OCI-LY1 (cell line): ENCODE measurements at regions not wholly inside any gene's neighbourhood (a gene's known extent, or its start where the extent isn't known, plus 50 kb on each side); places are given as distances from the start of the nearest gene placed in this dataset.

Experiments used
- H2AFZ ChIP-seq: fragments of 200-600 bp; sonication (generic), shearing (Covaris generic); 2 replicates; pipeline ENCODE4 v1.6.0; 2014; ENCODE audit warnings: antibody characterized with exemption, mild to moderate bottlenecking, low read length
- H3F3A ChIP-seq: fragments of 200-600 bp; sonication (generic), shearing (Covaris generic); 2 replicates; pipeline ENCODE4 v1.6.0; 2014; ENCODE audit warnings: mild to moderate bottlenecking, antibody characterized with exemption, low read length, moderate library complexity; ENCODE audit not compliant: insufficient read depth
- H3K27ac ChIP-seq: fragments of 200-600 bp; sonication (generic); 2 replicates; pipeline ENCODE4 v1.5.1; 2014; ENCODE audit warnings: low read length, mixed run types, mild to moderate bottlenecking, low read depth; ENCODE audit not compliant: poor library complexity, severe bottlenecking
- H3K27me3 ChIP-seq: fragments of 200-600 bp; sonication (generic); 2 replicates; pipeline ENCODE4 v1.6.0; 2014; ENCODE audit warnings: antibody characterized with exemption, mild to moderate bottlenecking, low read length, moderate library complexity; ENCODE audit not compliant: insufficient read depth
- H3K36me3 ChIP-seq: fragments of 200-600 bp; sonication (generic); 2 replicates; pipeline ENCODE4 v1.6.1; 2014; ENCODE audit warnings: mild to moderate bottlenecking, antibody characterized with exemption, low read length, moderate library complexity, mixed read lengths; ENCODE audit not compliant: insufficient read depth
- H3K4me1 ChIP-seq: fragments of 200-600 bp; sonication (generic); 2 replicates; pipeline ENCODE4 v1.5.1; 2014; ENCODE audit warnings: mild to moderate bottlenecking, low read length, moderate library complexity; ENCODE audit not compliant: insufficient read depth, severe bottlenecking
- H3K4me2 ChIP-seq: fragments of 200-600 bp; sonication (generic), shearing (Covaris generic); 2 replicates; pipeline ENCODE4 v1.6.1; 2014; ENCODE audit warnings: low read length
- H3K4me3 ChIP-seq: fragments of 200-600 bp; sonication (generic); 2 replicates; pipeline ENCODE4 v1.5.1; 2014; ENCODE audit warnings: low read length, low read depth, mild to moderate bottlenecking, mixed read lengths; ENCODE audit not compliant: poor library complexity, severe bottlenecking
- H3K79me2 ChIP-seq: fragments of 200-600 bp; shearing (Covaris generic); 2 replicates; pipeline ENCODE4 v1.6.1; 2016; ENCODE audit warnings: mixed run types, low read length, mixed read lengths; ENCODE audit not compliant: insufficient read depth
- H3K9ac ChIP-seq: fragments of 200-600 bp; sonication (generic), shearing (Covaris generic); 2 replicates; pipeline ENCODE4 v1.6.1; 2014; ENCODE audit warnings: mild to moderate bottlenecking, low read length, mixed read lengths
- H3K9me2 ChIP-seq: fragments of 200-600 bp; sonication (generic), shearing (Covaris generic); 2 replicates; pipeline ENCODE4 v1.6.1; 2014; ENCODE audit warnings: low read depth, mild to moderate bottlenecking, low read length, mixed read lengths
- H3K9me3 ChIP-seq: fragments of 200-600 bp; shearing (Covaris generic); 2 replicates; pipeline ENCODE4 v1.6.1; 2014; ENCODE audit warnings: low read length, mixed read lengths
- H4K20me1 ChIP-seq: fragments of 200-600 bp; sonication (generic), shearing (Covaris generic); 2 replicates; pipeline ENCODE4 v1.6.0; 2016; ENCODE audit warnings: mild to moderate bottlenecking, low read length; ENCODE audit not compliant: insufficient read depth
- EZH2 ChIP-seq: fragments of 200-600 bp; sonication (generic), shearing (Covaris generic); IDR thresholded peaks from 2 replicates; pipeline ENCODE4 v1.8.0; 2017; ENCODE audit warnings: borderline replicate concordance, mixed run types, mild to moderate bottlenecking, antibody characterized with exemption, low read length, moderate library complexity, mixed read lengths
- TF ChIP-seq, protein P1 (sequence below): fragments of 200-600 bp; sonication (generic), shearing (Covaris generic); IDR thresholded peaks from 2 replicates; pipeline ENCODE4 v1.5.1; 2017; ENCODE audit warnings: mild to moderate bottlenecking, antibody characterized with exemption, low read length, moderate library complexity, mixed read lengths

DNA sequence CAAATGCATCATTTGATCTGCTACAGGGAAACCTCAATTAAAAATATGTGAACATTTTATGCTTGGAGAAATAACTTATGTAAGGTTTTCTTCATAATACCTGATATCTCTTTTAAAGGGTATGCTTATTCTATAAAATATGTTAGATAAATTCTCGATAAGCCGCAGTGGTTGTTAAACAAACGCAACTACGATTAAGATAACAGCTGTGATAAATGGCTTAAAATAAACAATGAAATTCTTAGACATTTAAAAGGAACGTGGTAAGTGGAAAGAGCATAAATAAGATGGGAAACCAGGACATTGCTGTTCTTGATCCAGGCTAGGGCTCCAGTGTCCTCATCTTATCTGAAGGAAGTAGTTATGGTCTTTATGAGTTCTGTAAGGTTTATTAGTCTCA lies 415.9 kb downstream of the CD83 start:
- no peak overlapping the region for H3K27ac ChIP-seq
- H3K4me1 ChIP-seq: no peaks in the 10 kb centered on the region
- TF ChIP-seq, protein P1, sequence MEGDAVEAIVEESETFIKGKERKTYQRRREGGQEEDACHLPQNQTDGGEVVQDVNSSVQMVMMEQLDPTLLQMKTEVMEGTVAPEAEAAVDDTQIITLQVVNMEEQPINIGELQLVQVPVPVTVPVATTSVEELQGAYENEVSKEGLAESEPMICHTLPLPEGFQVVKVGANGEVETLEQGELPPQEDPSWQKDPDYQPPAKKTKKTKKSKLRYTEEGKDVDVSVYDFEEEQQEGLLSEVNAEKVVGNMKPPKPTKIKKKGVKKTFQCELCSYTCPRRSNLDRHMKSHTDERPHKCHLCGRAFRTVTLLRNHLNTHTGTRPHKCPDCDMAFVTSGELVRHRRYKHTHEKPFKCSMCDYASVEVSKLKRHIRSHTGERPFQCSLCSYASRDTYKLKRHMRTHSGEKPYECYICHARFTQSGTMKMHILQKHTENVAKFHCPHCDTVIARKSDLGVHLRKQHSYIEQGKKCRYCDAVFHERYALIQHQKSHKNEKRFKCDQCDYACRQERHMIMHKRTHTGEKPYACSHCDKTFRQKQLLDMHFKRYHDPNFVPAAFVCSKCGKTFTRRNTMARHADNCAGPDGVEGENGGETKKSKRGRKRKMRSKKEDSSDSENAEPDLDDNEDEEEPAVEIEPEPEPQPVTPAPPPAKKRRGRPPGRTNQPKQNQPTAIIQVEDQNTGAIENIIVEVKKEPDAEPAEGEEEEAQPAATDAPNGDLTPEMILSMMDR: no peak
- no peak for TF ChIP-seq EZH2
- H3K27me3 ChIP-seq: no peaks in the 10 kb centered on the region
- H3K4me3 ChIP-seq: no peak overlapping the region
- no peaks in the 10 kb centered on the region for H3K9me3 ChIP-seq
- no peaks in the 10 kb centered on the region for H3F3A ChIP-seq
- H3K4me2 ChIP-seq: no peak overlapping the region
- no peak overlapping the region for H3K9ac ChIP-seq
- no peaks in the 10 kb centered on the region for H3K9me2 ChIP-seq
- no peaks in the 10 kb centered on the region for H4K20me1 ChIP-seq
- no peaks in the 10 kb centered on the region for H3K36me3 ChIP-seq
- no peaks in the 10 kb centered on the region for H3K79me2 ChIP-seq
- H2AFZ ChIP-seq: no peak overlapping the region

DNA sequence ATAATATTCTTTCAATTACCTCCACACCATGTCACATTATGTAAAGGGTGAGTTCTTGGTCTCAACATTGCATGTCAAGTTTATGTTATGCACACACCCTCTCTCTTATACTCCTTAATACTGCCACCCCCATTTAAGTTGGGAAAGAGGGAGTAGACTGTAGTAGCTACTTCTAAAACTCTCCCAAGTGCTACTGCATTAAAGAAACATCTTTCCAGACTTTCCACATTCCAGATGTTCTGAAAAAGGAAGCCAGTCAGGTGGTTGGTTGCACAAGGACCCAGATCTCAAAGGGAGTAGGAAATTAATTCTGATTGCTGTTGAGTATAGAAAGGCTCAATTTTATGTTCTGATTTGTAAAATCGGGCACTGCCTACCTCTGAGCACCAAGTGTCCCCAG lies 419.5 kb downstream of the CD83 start:
- peaks cover 4% of the 10 kb centered on the region; the same call in 1 of the 2 replicates for H3K27me3 ChIP-seq
- no peaks in the 10 kb centered on the region for H3K9me3 ChIP-seq
- TF ChIP-seq, protein P1: no peak
- TF ChIP-seq EZH2: no peak
- no peak overlapping the region for H3K9ac ChIP-seq
- no peaks in the 10 kb centered on the region for H3K79me2 ChIP-seq
- no peak overlapping the region for H2AFZ ChIP-seq
- no peak overlapping the region for H3K4me2 ChIP-seq
- H3K4me1 ChIP-seq: no peaks in the 10 kb centered on the region
- no peak overlapping the region for H3K4me3 ChIP-seq
- H4K20me1 ChIP-seq: no peaks in the 10 kb centered on the region
- no peaks in the 10 kb centered on the region for H3K36me3 ChIP-seq
- no peak overlapping the region for H3K27ac ChIP-seq
- H3F3A ChIP-seq: no peaks in the 10 kb centered on the region
- no peaks in the 10 kb centered on the region for H3K9me2 ChIP-seq

DNA sequence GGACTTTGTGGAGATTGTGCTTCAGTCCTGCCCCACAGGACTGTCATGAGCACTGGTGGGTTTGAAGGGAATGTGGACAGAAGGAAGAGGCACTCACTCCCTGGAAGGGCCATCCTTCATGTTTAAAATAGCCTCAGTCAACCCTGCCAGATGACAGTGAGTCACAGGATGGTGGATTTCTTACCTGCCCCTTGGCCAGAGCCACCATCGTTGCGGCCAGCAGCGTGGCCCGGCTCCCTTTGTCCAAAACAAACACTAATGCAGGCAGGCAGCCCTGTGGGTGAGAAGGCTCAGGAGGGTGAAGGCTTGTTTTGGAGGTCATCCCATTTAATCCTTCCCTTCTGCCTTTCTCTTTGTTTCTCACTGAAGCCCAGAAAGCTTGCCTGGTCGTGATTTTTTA lies 422.7 kb downstream of the CD83 start:
- no peaks in the 10 kb centered on the region for H3K4me1 ChIP-seq
- no peaks in the 10 kb centered on the region for H3K36me3 ChIP-seq
- H3K27ac ChIP-seq: no peak overlapping the region
- H4K20me1 ChIP-seq: no peaks in the 10 kb centered on the region
- H3F3A ChIP-seq: no peaks in the 10 kb centered on the region
- H3K9me2 ChIP-seq: no peaks in the 10 kb centered on the region
- H3K4me2 ChIP-seq: no peak overlapping the region
- H3K4me3 ChIP-seq: no peak overlapping the region
- no peak overlapping the region for H3K9ac ChIP-seq
- no peaks in the 10 kb centered on the region for H3K79me2 ChIP-seq
- peaks cover 4% of the 10 kb centered on the region; the same call in 1 of the 2 replicates for H3K27me3 ChIP-seq
- no peaks in the 10 kb centered on the region for H3K9me3 ChIP-seq
- no peak overlapping the region for H2AFZ ChIP-seq
- TF ChIP-seq EZH2: no peak
- TF ChIP-seq, protein P1: no peak
